ENCODE measurements at regions not wholly inside any gene's neighbourhood (a gene's known extent, or its start where the extent isn't known, plus 50 kb on each side); places are given as distances from the start of the nearest gene placed in this dataset.

DNA sequence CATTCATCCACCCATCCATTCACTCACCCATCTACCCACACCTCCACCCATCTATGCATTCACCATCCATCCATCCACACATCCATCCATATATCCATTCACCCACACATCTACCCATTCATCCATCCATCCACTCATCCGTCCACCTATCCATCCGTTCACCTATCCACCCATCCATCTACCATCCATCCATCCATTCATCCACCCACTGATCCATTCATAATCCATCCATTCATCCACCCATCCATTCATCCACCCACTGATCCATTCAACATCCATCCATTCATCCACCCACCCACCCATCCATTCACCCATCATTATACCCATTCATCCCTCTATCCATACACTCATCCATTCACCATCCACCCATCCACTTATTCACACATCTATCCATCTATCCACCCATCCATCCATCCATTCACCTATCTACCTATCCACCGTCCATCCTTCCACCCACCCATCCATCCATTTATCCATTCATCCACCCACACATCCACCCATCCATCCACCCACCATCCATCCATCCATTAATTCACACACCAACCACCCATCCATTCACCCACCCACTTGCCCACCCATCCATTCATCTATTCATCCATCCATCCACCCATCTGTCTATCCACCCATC is 336.5 kb upstream of the IRX4 start:
- DNase-seq: no peak

DNA sequence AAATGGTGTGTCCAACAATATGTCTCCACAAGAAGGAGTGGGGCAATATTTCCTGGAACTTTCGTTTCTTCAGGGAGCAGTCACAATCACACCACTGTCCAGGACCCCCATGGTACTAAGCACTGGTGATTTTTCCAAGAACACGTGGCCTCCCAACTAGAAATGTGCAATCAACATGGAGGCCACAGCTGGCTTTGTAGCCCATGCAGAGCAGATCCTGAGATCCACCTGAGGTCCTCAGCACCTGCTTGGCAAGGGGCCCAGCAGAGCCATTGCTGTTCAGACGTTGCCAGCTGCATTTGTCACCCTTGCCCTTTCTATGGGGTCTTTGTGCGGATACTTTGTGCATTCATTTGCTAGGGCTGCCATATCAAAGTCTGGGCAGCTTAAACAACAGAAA is 334.5 kb upstream of the IRX4 start:
- DNase-seq: no peak

DNA sequence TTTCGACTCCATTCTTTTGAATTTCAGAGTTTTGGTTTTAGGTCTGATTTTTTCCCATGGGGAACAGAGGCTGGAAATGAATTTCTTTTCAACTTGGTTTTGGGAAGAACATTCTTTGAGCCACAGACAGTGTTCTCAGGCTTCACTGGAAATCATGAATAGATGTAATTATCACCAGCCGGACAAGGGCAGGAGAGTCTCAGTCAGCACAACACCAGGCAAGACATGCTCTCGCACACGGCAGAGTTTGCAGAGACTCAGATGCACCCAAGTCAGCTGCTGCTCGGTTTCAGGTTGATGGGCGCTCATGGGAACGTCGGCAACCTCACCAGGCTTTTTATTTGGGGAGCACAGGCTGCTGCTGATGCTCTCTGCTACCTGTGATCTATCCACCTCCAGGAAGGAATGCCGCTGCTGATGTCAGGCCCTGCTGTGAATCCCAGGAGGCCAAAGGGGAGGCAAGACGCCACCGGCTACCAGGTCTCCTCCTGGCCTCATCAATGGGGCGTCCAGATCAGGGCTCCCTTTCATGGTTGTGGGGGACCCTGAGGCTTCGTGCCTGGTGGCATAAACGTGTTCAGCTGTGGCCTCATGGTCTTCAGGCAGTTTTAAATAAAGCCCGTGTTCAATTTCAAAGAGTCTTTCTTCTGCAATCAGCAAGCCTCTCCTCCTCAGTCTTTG is 332.3 kb upstream of the IRX4 start:
- no peak for DNase-seq

DNA sequence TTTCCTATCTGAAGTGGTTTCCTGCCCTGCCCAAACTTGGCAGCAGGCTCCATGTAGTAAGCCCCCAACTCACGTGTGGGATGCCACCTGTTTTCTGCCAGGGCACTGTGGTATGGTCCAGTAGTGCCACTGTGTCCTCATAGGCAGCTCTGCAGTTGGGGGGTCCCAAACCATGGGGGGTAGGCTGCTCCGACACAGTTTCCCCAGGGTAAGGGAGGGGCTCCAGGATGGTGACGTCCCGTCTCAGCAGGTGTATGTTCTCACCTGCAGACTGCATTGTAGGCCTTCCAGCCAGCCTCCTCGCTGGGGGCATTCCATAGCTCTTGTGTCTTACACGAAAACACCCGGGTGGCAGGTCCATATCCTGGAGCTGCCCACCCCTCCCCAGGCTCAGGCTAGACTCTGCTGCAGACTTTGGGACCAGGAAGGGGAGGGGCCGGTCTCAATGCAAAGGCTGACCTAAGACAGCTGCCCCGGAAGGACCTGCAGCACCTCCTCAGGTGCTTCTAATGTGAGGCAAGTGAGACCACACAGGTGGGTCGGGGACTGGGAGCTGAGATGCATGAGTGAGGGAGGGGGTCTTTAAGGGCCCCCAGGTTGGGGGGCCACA is 330.5 kb upstream of the IRX4 start:
- DNase-seq: no peak

DNA sequence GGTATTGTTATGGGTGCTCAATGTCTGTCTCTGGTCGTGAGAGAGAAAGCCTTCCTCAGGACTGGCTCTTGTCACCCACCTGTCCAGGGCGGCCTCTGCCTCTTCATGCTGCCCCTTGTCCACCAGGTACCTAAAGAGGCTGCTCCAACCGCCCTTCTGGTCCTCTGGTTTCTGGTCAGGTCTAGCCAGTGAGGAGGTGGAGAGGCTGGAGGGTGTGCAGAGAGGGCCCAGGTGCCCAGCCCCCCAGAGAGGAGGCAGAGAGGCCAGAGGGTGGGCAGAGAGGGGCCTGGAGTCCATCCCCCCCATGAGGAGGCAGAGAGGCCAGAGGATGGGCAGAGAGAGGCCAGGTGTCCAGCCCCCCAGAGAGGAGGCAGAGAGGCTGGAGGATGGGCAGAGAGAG is 329.8 kb upstream of the IRX4 start:
- DNase-seq: no peak

DNA sequence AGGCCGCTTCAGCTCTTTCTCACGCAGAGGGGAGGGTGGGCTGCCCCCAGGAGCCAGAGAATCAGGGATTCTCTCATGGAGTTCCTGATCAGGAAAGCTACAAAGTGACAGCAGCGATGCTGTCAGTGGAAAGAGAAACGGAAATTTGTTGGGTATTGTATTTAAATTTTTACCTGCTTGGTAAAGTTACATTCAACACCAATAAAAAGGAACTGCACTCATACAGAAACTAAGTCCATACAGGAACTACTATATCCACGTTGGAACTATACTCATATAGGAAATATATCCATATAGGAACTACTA is 325.5 kb upstream of the IRX4 start:
- DNase-seq: no peak

DNA sequence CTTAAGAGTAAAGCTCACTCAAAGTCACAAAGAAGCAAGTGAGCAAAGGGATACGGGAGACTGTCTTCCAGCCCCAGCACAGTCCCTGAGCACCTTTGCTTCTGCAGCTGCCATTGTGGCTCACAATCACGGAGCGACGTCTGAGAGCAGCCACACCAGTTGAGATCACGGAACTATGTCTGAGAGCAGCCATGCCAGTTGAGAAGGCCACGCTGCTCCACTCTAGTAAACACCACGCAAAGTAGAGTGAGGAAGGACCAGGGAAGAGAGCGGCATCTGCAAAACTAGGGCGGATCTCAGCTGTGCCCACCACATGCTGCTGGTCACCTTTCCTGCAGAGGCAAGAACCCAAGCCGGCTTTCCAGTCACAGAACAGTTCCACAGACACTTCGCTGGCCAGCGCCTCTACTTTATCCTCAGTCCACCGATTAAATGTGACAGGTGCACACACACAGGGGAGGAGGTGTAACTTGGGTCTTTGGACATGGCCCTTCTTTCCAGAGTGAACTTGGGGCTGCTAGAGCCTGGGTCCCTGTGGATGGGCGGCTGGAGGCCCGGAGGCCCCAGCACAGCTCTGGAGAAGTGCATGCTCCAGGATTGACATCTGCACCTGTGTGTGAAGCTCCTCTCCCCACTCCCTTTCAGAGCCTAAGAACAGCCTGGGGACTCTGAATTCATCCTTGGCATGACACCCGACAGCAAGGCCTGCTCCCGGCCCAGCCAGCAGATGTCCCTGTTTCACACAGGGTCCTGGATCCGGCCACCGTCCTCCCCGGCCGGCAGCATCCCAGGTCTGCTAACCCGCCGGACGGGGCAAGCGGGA is 324.9 kb upstream of the IRX4 start:
- no peak for DNase-seq

DNA sequence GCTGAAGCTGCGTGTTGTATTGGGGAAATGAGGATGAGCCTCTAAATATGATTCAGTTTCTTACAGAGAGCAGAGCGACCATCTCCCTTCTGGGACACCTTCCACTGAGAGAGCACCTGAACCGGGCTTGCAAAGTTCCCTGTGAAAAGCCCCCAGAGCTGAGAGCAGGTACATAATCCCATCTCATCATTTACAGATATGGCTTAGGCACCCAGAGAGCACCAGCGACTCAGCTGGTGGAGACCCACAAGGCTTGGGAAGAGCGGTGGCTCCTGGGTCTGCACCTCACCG is 324.3 kb upstream of the IRX4 start:
- DNase-seq: no peak

DNA sequence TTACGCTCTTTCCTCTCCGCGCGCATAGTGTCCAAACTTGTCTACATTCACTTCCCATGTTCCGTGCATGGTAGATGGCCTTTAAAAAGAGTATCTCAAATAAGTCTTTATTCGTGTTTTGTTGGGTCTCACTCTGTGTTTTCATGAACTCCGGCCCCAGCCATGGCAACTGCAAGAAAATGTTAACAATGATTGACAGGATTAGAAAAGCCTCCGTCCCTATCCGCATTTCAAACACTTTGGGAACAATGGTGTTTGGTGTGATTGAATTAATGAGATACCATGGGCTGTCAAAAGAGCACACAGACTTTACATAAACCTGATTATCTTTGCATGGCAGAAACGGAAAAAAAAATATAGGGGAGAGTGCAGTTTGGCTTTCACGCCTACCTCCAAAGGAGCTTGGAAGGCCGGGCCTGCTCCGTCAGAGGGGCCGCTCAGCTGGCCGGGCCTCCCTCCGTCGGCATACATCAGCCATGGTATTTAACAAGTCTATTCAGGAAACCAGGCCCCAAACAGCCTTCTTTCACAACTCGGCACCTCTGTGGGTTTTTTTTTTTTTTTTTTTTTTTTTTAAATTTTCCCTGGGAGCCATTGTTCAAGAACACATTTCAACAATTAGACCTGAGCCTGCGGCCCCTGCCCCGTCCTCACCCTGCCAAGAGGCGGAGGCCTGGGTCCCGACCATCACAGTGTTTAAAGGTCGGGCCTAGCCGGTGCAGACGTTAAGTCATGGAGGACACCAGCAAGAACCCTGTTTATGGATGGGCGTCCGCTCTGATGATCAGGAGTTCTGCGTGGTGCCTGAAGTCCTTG is 323.8 kb upstream of the IRX4 start:
- no peak for DNase-seq

DNA sequence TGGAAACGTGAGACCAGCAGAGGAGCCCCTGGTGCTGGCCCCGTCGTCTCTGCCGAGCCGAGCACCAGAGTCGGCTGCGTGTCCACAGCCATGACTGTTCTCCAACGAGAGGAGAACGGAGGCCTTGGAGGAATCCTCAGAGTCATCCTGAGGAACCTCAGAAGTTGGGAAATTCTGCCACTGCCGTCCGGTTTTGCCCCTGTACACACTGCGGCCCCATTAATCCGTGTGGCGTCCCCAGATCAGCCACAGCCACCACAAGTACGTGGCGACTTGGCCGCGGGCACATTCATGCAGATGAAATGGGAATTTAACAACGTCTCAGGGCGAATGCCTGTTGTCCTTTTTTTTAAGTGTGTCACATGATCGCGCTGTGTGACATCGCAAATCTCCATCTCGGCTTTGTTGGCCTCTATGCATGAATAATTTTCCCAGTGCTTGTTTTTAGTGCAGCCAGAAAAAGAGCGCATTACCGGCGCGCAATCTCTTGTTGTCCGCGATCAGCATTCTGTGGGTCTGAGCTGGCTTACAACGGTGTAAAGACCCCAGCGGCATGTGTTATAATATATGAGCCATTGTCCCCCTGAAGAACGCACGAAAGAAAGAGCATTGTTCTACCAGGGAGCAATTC is 323.0 kb upstream of the IRX4 start:
- no peak for DNase-seq

DNA sequence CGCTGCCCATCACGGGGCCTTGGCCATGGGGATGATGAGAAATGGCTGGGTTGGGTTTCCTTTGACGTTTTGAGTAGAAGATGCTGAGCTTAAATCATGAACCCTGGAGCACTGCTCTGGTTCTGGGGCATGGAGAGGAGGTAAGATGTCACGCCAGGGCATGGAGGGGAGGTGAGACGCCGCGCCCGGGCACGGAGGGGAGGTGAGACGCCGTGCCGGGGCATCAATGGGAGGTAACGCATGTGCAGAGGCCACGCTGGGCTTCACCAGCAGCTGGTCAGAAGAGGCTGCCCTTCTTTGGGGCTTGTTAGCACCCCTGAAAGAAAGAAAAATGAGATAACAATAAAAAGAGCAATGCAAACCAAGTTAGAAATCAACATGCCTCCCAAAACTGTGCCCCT is 322.5 kb upstream of the IRX4 start:
- DNase-seq: no peak

DNA sequence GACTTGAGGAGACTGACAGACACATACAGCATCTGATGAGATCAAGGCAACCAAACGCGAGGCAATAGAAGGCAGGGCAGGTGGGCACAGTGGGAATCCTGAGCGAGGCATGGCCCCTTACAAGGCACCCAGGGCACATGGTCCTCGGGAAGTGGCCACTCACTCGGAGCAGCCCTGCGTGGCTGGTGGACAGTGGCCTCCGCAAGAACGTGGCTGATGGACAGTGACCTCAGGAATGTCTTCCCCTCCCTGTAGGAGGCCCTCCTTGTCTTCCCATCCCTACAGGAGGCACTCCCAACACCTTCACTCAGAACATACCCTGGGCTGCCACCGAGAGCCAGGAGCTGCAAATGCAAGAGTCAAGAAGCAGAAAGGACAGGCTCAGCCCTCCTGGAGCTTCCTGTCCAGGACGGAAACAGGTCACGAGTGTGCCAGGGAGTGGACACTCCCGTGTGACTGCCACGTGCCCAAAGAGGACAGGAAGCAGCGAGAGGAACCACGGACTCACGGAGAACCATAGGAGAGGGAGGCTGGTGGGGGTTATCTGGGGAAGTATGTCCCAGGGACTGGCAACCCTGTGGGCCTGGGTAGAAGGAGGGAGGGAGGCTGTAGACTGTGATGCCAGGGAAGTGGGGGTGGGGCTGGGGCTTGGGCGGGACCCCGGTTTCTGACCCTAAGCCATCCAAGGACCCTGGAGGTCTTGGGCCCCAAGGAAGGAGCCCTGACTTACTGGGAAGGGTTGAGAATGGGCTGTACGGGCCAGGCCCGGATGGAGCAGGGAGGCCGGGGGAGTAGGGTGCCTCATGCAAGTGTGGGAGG is 321.9 kb upstream of the IRX4 start:
- DNase-seq: no peak

DNA sequence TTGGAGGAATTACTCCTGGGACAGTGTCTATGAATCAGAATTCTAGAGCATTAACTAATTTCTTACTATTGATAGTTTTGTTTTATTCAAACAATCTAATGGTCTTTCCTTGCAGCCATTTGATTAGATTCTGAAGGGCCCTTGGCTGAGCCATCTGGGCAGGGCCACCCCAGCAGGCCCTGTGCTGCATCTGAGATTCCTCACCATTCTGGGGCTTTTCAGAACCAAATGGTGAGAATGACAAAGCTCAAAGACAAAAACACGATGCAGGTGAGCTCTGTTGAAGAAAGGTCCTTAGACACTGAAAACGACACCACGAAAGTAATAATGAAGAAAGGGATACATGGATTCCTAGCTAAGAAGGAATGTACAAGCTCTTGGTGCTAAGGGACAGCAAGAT is 321.0 kb upstream of the IRX4 start:
- DNase-seq: no peak

DNA sequence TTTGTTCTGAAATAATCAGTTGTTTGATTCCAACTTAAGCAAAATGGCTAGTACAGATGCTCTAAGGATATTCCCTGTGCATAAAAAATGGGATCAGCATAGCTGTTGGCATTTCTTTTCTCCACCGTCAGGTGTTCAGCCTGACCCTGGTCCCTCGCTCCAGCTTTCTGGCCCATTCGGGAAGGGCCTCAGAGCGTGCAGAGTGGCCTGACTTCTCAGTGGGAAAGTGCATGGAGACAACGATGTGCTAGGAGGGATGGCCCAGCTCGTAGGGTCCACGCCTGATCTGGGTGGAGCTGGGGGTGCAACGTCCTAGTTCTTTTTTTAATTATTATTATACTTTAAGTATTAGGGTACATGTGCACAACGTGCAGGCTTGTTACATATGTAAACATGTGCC is 319.1 kb upstream of the IRX4 start:
- no peak for DNase-seq

DNA sequence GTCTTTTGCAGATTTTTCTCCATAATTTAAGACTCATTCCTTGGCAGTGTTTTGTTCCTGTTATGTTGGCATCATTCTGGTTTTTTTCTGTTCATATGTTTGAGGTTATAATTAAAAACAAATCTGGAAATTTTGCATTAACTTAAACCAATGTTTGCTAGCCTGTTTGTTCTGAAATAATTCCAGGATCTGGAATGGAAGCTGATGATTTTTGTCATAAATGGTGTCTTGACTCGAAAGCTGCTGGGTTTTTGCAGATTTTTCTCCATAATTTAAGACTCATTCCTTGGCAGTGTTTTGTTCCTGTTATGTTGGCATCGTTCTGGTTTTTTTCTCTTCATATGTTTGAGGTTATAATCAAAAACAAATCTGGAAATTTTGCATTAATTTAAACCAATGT is 318.7 kb upstream of the IRX4 start:
- no peak for DNase-seq

DNA sequence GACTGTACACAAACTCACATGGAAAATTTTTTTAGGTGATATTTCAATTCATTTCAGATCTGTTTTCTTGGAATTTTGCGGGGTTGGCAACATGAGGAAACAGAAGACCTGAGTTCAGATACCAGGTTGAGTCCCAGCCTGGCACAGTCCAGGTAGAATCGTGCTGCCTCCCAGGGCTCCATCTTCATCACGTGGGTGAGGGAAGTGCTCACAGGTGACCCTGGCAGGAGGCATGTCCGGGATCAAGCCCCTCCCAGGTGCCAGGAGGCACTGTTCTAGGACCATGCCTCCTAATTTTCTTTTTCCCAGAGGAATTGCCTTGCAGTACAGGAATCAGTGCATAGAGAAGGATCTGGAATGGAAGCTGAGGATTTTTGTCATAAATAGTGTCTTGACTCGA is 318.3 kb upstream of the IRX4 start:
- no peak for DNase-seq

DNA sequence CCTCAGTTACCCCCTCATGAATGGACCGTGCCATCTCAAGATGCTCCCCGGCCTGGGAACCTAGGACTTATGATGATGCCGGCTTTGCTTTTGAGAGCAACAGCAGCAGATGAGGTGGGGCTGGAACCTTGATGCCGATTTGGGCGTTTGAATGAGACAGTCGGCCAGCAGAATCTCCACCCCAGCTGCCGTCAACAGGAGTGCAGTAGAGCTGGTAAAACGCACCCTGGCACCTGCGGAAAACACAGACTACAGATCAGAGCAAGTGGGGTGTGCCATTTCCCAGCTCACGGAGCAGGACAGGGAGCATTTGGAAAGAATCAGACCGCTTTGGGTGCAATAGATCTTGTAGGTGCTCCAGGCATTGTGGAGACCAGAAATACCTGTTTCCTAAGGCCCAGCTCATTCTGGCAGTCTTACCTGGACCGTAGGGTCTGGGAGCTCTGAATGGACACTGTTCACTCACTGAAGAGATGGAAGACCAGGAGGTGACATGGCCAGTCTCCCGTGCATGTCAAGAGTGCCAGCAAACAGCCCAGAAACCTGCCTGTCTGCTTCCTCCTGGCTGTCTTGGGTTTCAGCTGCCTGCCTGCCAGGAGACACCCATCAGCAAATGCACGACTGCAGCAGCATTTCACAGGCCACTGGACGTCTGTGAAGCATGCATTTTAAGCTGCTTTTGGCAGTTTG is 317.7 kb upstream of the IRX4 start:
- no peak for DNase-seq

DNA sequence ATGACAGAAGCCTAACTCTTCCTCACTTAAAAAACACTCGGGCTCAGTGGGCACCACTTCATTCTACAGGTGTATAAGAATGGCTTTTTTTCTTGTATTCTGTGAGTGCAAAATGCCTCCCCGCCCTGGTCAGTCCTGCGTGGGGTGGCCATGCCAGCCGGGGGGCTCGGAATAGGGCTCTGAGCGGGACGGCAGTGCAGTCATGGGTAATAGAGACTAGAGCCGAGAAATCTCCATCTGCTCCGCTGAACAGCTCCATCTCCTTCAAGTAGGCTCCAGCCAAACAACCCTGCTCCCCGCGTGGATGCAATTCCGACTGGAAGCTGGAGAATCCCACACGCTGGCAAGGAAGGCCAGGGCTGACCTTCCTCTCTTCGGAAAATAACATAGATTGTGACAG is 317.0 kb upstream of the IRX4 start:
- DNase-seq: no peak

DNA sequence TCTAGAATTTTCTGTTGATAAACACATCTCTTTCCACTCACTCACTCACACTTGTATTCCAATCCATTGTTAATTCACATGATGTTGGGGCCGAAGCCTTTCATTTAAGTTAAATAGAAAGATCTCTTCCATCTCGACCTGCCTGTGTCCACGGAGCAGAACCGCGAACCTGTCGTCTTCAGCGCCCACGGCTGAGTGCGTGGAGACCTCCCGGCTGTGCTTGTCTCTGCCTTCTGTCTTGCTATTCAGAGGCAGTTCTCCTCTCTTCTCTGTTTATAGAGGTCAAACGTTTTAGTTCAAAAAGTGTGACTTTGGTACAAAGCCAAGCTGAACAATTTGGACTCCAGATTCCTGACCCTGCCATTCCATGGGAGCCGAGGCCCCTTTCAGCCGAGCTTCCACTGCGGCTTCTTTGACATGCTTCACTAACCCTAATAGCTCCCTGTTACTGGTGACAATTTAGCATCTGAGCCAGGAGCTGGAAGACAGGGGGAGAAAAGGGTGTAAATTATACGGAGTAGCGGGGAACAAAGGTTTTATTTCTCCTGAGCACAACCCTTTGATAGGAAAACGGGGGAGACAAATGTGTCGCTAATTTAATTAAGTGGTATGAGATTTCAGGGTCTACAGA is 314.4 kb upstream of the IRX4 start:
- DNase-seq: no peak

DNA sequence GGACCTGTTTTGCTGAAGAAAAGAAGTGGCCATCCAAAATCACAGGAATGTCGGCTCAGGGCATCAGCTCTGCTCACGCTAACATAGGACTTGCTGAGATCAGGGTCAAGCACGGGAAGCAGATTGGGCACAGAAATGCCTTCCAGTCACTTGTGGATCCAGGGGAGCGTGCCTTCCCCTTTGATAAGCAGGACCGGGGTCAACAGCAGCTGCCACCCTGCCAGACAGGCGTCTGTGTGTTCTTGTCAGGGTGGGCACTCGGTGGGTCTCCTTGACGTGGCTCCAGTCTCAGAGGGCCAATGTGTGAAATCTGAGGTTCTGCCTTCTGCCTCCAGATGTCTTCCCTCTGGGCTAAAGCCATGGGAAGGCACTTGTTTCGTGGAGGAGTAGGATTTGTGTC is 313.7 kb upstream of the IRX4 start:
- DNase-seq: no peak

DNA sequence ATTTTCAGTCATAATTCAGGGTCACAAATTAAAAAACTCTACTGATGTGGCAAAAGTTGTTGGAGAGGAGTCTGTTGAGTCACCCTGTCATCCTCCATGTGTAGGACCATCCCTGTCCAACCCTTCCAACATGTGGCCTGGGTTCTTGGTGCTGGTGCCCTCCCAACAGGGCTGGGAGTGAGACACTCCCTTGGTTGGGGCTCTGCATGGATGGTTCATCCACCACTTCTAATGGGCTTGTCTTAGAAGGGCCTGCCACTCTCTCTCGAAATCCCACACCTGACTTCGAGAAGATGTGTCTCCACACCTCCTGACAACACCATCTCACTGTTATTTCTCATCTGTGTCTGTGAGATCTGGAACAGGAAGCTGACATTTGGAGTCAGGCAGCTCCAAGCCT is 312.2 kb upstream of the IRX4 start:
- no peak for DNase-seq

Data from NCI-H2081 (cell line).